ENCODE measurements at regions not wholly inside any gene's neighbourhood (a gene's known extent, or its start where the extent isn't known, plus 50 kb on each side); places are given as distances from the start of the nearest gene placed in this dataset.

- FAIRE-seq (no peak), DNase-seq (ENCODE audit: insufficient read length, low spot score) (no peak)
- no peak for TF ChIP-seq PAX5 (IDR thresholded peaks at IDR 0.05; ENCODE audit: insufficient read depth, low read length, severe bottlenecking)
- TF ChIP-seq POLR2AphosphoS5 (IDR thresholded peaks at IDR 0.05; ENCODE audit: low read depth, low read length), result no peak
- no peak for TF ChIP-seq POLR2A (IDR thresholded peaks at IDR 0.05; ENCODE audit: low read depth, low read length)
- no peak for TF ChIP-seq POU2F2 (IDR thresholded peaks at IDR 0.05; ENCODE audit: low read depth, low read length)
- no peak for TF ChIP-seq TAF1 (IDR thresholded peaks at IDR 0.05; ENCODE audit: low read depth, low read length)
- TF ChIP-seq SPI1 (IDR thresholded peaks at IDR 0.05; ENCODE audit: low read depth, low read length), result no peak
These were observed 116.6 kb upstream of the RTL1 start for GRCh38 chr14:101019990-101020710.

GRCh38 chr14:101020834-101021370 is 117.4 kb upstream of the RTL1 start:
- FAIRE-seq (no peak), DNase-seq (ENCODE audit: insufficient read length, low spot score) (no peak)

GRCh38 chr14:101022121-101022520 is 118.6 kb upstream of the RTL1 start:
- no peak for TF ChIP-seq PAX5 (IDR thresholded peaks at IDR 0.05; ENCODE audit: insufficient read depth, low read length, severe bottlenecking)
- no peak for TF ChIP-seq POU2F2 (IDR thresholded peaks at IDR 0.05; ENCODE audit: low read depth, low read length)
- no peak for TF ChIP-seq SPI1 (IDR thresholded peaks at IDR 0.05; ENCODE audit: low read depth, low read length)
- no peak for TF ChIP-seq TAF1 (IDR thresholded peaks at IDR 0.05; ENCODE audit: low read depth, low read length)
- TF ChIP-seq POLR2A (IDR thresholded peaks at IDR 0.05; ENCODE audit: low read depth, low read length), result no peak
- TF ChIP-seq POLR2AphosphoS5 (IDR thresholded peaks at IDR 0.05; ENCODE audit: low read depth, low read length), result no peak
- FAIRE-seq (no peak), DNase-seq (ENCODE audit: insufficient read length, low spot score) (no peak)

More at GRCh38 chr14:101020834-101021370, 117.4 kb upstream of the RTL1 start:
- TF ChIP-seq POLR2AphosphoS5 (IDR thresholded peaks at IDR 0.05; ENCODE audit: low read depth, low read length) (no peak), POU2F2 (IDR thresholded peaks at IDR 0.05; ENCODE audit: low read depth, low read length) (no peak), PAX5 (IDR thresholded peaks at IDR 0.05; ENCODE audit: insufficient read depth, low read length, severe bottlenecking) (no peak), POLR2A (IDR thresholded peaks at IDR 0.05; ENCODE audit: low read depth, low read length) (no peak), SPI1 (IDR thresholded peaks at IDR 0.05; ENCODE audit: low read depth, low read length) (no peak), TAF1 (IDR thresholded peaks at IDR 0.05; ENCODE audit: low read depth, low read length) (no peak)

GRCh38 chr14:101022916-101023435 is 119.5 kb upstream of the RTL1 start:
- no peak for FAIRE-seq
- DNase-seq (ENCODE audit: insufficient read length, low spot score), result no peak
- TF ChIP-seq SPI1 (IDR thresholded peaks at IDR 0.05; ENCODE audit: low read depth, low read length) (no peak), POLR2AphosphoS5 (IDR thresholded peaks at IDR 0.05; ENCODE audit: low read depth, low read length) (no peak), POLR2A (IDR thresholded peaks at IDR 0.05; ENCODE audit: low read depth, low read length) (no peak)

GRCh38 chr14:101024686-101025085 is 121.2 kb upstream of the RTL1 start:
- DNase-seq (ENCODE audit: insufficient read length, low spot score) (no peak), FAIRE-seq (no peak)

GRCh38 chr14:101025131-101025530 is 121.6 kb upstream of the RTL1 start:
- FAIRE-seq (no peak), DNase-seq (ENCODE audit: insufficient read length, low spot score) (no peak)
- TF ChIP-seq POU2F2 (IDR thresholded peaks at IDR 0.05; ENCODE audit: low read depth, low read length) (no peak), PAX5 (IDR thresholded peaks at IDR 0.05; ENCODE audit: insufficient read depth, low read length, severe bottlenecking) (no peak), TAF1 (IDR thresholded peaks at IDR 0.05; ENCODE audit: low read depth, low read length) (no peak), POLR2AphosphoS5 (IDR thresholded peaks at IDR 0.05; ENCODE audit: low read depth, low read length) (no peak), SPI1 (IDR thresholded peaks at IDR 0.05; ENCODE audit: low read depth, low read length) (no peak), POLR2A (IDR thresholded peaks at IDR 0.05; ENCODE audit: low read depth, low read length) (no peak)

More at GRCh38 chr14:101024686-101025085, 121.2 kb upstream of the RTL1 start:
- TF ChIP-seq POLR2A (IDR thresholded peaks at IDR 0.05; ENCODE audit: low read depth, low read length) (no peak), SPI1 (IDR thresholded peaks at IDR 0.05; ENCODE audit: low read depth, low read length) (no peak), TAF1 (IDR thresholded peaks at IDR 0.05; ENCODE audit: low read depth, low read length) (no peak), POU2F2 (IDR thresholded peaks at IDR 0.05; ENCODE audit: low read depth, low read length) (no peak)

GRCh38 chr14:101025696-101026095 is 122.2 kb upstream of the RTL1 start:
- DNase-seq (ENCODE audit: insufficient read length, low spot score) (no peak), FAIRE-seq (no peak)
- TF ChIP-seq POU2F2 (IDR thresholded peaks at IDR 0.05; ENCODE audit: low read depth, low read length) (no peak), PAX5 (IDR thresholded peaks at IDR 0.05; ENCODE audit: insufficient read depth, low read length, severe bottlenecking) (no peak), POLR2AphosphoS5 (IDR thresholded peaks at IDR 0.05; ENCODE audit: low read depth, low read length) (no peak), SPI1 (IDR thresholded peaks at IDR 0.05; ENCODE audit: low read depth, low read length) (no peak), TAF1 (IDR thresholded peaks at IDR 0.05; ENCODE audit: low read depth, low read length) (no peak), POLR2A (IDR thresholded peaks at IDR 0.05; ENCODE audit: low read depth, low read length) (no peak)

- FAIRE-seq (no peak), DNase-seq (ENCODE audit: insufficient read length, low spot score) (no peak)
- TF ChIP-seq POU2F2 (IDR thresholded peaks at IDR 0.05; ENCODE audit: low read depth, low read length) (no peak), PAX5 (IDR thresholded peaks at IDR 0.05; ENCODE audit: insufficient read depth, low read length, severe bottlenecking) (no peak), SPI1 (IDR thresholded peaks at IDR 0.05; ENCODE audit: low read depth, low read length) (no peak), POLR2AphosphoS5 (IDR thresholded peaks at IDR 0.05; ENCODE audit: low read depth, low read length) (no peak), POLR2A (IDR thresholded peaks at IDR 0.05; ENCODE audit: low read depth, low read length) (no peak), TAF1 (IDR thresholded peaks at IDR 0.05; ENCODE audit: low read depth, low read length) (no peak)
These were observed 122.8 kb upstream of the RTL1 start for GRCh38 chr14:101026341-101026740.

GRCh38 chr14:101027291-101027690 is 123.8 kb upstream of the RTL1 start:
- DNase-seq (ENCODE audit: insufficient read length, low spot score), result no peak
- no peak for FAIRE-seq
- TF ChIP-seq POLR2AphosphoS5 (IDR thresholded peaks at IDR 0.05; ENCODE audit: low read depth, low read length) (no peak), POLR2A (IDR thresholded peaks at IDR 0.05; ENCODE audit: low read depth, low read length) (no peak), POU2F2 (IDR thresholded peaks at IDR 0.05; ENCODE audit: low read depth, low read length) (no peak), TAF1 (IDR thresholded peaks at IDR 0.05; ENCODE audit: low read depth, low read length) (no peak), SPI1 (IDR thresholded peaks at IDR 0.05; ENCODE audit: low read depth, low read length) (no peak), PAX5 (IDR thresholded peaks at IDR 0.05; ENCODE audit: insufficient read depth, low read length, severe bottlenecking) (no peak)
